Progenitor cell of endocrine pancreas (in vitro differentiated cells): ENCODE measurements at regions not wholly inside any gene's neighbourhood (a gene's known extent, or its start where the extent isn't known, plus 50 kb on each side); places are given as distances from the start of the nearest gene placed in this dataset.
"Not testable (repeated sequence)": the region's sequence is repeated elsewhere in the genome, so short reads cannot be mapped to it uniquely, and the experiment has no call there.

Experiments
- DNase-seq: peaks from one replicate; pipeline ENCODE4 v3.0.0; 2021; ENCODE audit warnings: low spot score; ENCODE audit not compliant: unreplicated experiment
- H3K27ac Mint-ChIP-seq: 2 replicates; pipeline ENCODE4 v1.8.0; 2021; ENCODE audit warnings: mild to moderate bottlenecking, moderate library complexity, mixed read lengths
- H3K27me3 Mint-ChIP-seq: 2 replicates; pipeline ENCODE4 v1.8.0; 2021; ENCODE audit warnings: mixed read lengths
- H3K36me3 Mint-ChIP-seq: 2 replicates; pipeline ENCODE4 v1.8.0; 2022; ENCODE audit warnings: mixed read lengths; ENCODE audit not compliant: insufficient read depth
- H3K4me1 Mint-ChIP-seq: 2 replicates; pipeline ENCODE4 v1.8.0; 2021; ENCODE audit warnings: low read depth, mixed read lengths
- H3K4me3 Mint-ChIP-seq: 2 replicates; pipeline ENCODE4 v1.8.0; 2021; ENCODE audit warnings: low read depth, mild to moderate bottlenecking, moderate library complexity, mixed read lengths
- H3K9me3 Mint-ChIP-seq: 2 replicates; pipeline ENCODE4 v1.8.0; 2021; ENCODE audit warnings: low read depth, mixed read lengths
- TF ChIP-seq, protein P1 (sequence below): fragments of 200-600 bp; sonication (generic); IDR thresholded peaks from one replicate; pipeline ENCODE4 v1.5.0; 2021; ENCODE audit warnings: antibody characterized with exemption, mild to moderate bottlenecking; ENCODE audit not compliant: unreplicated experiment

DNA sequence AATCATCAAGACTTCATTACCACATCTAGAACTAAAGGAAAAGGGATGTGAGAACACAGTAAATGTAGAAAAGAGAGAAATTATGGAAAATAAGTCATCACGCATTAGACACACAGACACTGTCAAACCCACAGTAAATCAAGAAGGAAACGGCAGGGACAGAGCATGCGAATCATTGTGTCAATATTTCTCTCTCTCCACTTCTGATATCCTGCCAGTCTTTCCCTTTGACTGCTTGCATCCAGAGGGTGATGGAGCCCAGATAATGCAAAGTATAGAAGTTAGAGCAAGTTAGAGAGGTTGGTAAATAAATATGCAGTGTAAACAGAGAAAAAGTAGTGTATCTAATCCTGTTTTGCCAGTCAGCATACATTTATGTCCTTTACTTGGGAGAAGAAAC is 706.8 kb upstream of the ANO3 start:
- H3K4me1 Mint-ChIP-seq: peaks cover 9% of the 10 kb centered on the region
- H3K9me3 Mint-ChIP-seq: peaks cover 4% of the 10 kb centered on the region

DNA sequence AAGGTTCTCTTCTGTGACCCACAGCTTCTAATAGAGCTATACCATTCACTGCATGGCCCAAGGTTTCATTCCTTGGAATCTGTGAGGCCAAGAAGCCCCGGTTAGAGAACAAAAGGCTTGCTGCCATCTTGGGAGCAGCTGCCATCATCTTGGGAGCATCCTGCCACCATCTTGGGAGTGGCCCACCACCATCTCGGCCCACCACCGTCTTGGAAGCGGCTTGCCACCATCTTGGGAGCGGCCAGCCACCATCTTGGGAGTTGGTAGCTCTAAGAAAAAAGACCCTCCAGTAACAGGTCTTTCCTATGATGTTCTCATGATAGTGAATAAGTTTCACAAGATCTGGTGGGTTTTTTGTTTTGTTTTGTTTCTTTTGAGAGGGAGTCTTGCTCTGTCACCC is 703.9 kb upstream of the ANO3 start:
- Mint-ChIP-seq H3K4me1 (peaks cover 9% of the 10 kb centered on the region), H3K27ac (no peak overlapping the region), H3K36me3 (no peaks in the 10 kb centered on the region), H3K27me3 (no peaks in the 10 kb centered on the region), H3K9me3 (no peaks in the 10 kb centered on the region), H3K4me3 (no peak overlapping the region)
- TF ChIP-seq, protein P1, sequence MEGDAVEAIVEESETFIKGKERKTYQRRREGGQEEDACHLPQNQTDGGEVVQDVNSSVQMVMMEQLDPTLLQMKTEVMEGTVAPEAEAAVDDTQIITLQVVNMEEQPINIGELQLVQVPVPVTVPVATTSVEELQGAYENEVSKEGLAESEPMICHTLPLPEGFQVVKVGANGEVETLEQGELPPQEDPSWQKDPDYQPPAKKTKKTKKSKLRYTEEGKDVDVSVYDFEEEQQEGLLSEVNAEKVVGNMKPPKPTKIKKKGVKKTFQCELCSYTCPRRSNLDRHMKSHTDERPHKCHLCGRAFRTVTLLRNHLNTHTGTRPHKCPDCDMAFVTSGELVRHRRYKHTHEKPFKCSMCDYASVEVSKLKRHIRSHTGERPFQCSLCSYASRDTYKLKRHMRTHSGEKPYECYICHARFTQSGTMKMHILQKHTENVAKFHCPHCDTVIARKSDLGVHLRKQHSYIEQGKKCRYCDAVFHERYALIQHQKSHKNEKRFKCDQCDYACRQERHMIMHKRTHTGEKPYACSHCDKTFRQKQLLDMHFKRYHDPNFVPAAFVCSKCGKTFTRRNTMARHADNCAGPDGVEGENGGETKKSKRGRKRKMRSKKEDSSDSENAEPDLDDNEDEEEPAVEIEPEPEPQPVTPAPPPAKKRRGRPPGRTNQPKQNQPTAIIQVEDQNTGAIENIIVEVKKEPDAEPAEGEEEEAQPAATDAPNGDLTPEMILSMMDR: no peak
- DNase-seq: no peak

More for the DNA sequence above, 706.8 kb upstream of the ANO3 start:
- Mint-ChIP-seq H3K36me3 (no peaks in the 10 kb centered on the region), H3K4me3 (no peak overlapping the region), H3K27ac (no peak overlapping the region), H3K27me3 (no peaks in the 10 kb centered on the region)
- no peak for DNase-seq
- TF ChIP-seq, protein P1: no peak

DNA sequence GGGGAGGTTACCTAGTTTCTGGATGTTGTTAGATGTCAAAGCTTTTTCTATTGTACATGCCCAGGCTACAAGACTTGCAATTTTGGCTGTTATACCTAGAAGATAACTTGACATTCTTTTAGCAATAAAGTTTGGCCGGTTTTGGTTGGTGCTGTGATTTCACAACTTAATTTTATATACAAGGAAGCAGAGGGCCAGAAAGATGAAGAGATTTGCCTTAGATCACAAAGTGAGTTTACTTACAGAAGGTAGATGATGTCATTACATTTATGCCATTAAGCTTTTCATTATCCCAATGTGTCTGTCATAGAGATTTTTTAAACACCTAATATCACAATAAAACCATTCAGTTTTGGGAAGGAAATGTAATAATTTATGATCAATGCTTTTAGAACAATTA is 698.7 kb upstream of the ANO3 start:
- Mint-ChIP-seq H3K27me3 (no peaks in the 10 kb centered on the region), H3K36me3 (no peaks in the 10 kb centered on the region), H3K27ac (no peak overlapping the region), H3K9me3 (no peaks in the 10 kb centered on the region), H3K4me3 (no peak overlapping the region), H3K4me1 (no peaks in the 10 kb centered on the region)
- no peak for DNase-seq
- TF ChIP-seq, protein P1: no peak

DNA sequence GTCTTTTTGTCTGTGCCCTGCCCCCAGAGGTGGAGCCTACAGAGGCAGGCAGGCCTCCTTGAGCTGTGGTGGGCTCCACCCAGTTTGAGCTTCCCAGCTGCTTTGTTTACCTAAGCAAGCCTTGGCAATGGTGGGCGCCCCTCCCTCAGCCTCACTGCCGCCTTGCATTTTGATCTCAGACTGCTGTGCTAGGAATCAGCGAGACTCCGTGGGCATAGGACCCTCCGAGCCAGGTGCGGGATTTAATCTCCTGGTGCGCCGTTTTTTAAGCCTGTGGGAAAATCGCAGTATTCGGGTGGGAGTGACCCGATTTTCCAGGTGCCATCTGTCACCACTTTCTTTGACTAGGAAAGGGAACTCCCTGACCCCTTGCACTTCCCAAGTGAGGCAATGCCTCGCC is 682.7 kb upstream of the ANO3 start:
- H3K27ac Mint-ChIP-seq, H3K36me3 Mint-ChIP-seq, DNase-seq, H3K9me3 Mint-ChIP-seq, H3K4me1 Mint-ChIP-seq, H3K4me3 Mint-ChIP-seq, H3K27me3 Mint-ChIP-seq: not testable (repeated sequence)

DNA sequence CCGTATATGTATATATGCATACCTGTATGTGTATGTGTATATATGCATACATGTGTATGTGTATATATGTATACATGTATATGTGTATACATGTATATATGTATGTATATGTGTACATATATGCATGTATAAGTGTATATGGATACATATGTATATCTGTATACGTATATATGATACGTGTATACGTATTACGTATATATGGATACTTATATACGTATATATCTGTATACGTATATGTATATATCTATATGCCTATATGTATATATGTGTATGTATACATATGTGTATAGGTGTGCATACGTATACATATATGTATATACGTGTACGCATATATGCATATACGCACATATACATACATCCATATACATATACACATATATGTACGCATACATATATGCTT is 681.6 kb upstream of the ANO3 start:
- no peak overlapping the region for H3K4me3 Mint-ChIP-seq
- H3K36me3 Mint-ChIP-seq: no peaks in the 10 kb centered on the region
- TF ChIP-seq, protein P1: no peak
- H3K27ac Mint-ChIP-seq: no peak overlapping the region
- no peaks in the 10 kb centered on the region for H3K4me1 Mint-ChIP-seq
- no peak for DNase-seq
- H3K9me3 Mint-ChIP-seq: peaks cover 10% of the 10 kb centered on the region
- H3K27me3 Mint-ChIP-seq: no peaks in the 10 kb centered on the region

DNA sequence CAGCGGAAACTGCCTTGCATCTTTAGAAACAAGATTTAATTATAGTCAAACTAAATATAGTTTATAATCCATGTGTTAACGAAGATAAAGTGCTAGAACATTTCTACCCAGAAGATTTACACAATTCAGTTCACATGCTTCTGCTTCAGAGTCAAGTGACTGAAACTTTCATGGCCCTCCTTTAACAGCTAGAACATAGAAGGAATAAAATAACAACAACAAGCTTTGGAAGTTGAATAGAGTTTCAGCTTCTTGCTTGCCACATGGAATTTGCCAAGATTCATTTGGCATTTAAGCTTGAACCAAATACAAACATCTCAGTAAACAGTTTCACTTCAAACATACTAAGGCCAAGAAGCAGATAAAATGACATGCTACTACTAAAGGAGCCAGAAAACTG is 676.3 kb upstream of the ANO3 start:
- H3K4me3 Mint-ChIP-seq: no peak overlapping the region
- TF ChIP-seq, protein P1: no peak
- no peaks in the 10 kb centered on the region for H3K36me3 Mint-ChIP-seq

More for the DNA sequence above, 676.3 kb upstream of the ANO3 start:
- Mint-ChIP-seq H3K9me3 (no peaks in the 10 kb centered on the region), H3K27ac (no peak overlapping the region), H3K27me3 (no peaks in the 10 kb centered on the region), H3K4me1 (peaks cover 4% of the 10 kb centered on the region)
- no peak for DNase-seq
